PC-3 (cell line): ENCODE measurements at regions not wholly inside any gene's neighbourhood (a gene's known extent, or its start where the extent isn't known, plus 50 kb on each side); places are given as distances from the start of the nearest gene placed in this dataset.

Source experiments
- ATAC-seq: fragments of 200-7000 bp; cut with Tn5 transposase; 2 replicates; pipeline ENCODE4 v1.9.1; 2020; ENCODE audit warnings: mild to moderate bottlenecking, moderate library complexity
- BruUV-seq: library from RNA; stranded (reverse); fragments of 400-500 nt; replicated peaks from 2 replicates; lab custom pipeline; 2021; lab: Mats Ljungman, UMichigan
- CTCF ChIA-PET: fragments of 300-600 bp; sonication (Branson Sonifier 250); formaldehyde crosslinking; loops from one replicate; lab custom pipeline; 2022; ENCODE audit warnings: antibody characterized with exemption; lab: Charles Lee
- POLR2A ChIA-PET: fragments of 300-600 bp; sonication (Branson Sonifier 250); formaldehyde crosslinking; loops from one replicate; lab custom pipeline; 2022; ENCODE audit warnings: antibody characterized with exemption; ENCODE audit not compliant: unreplicated experiment; lab: Charles Lee
- DNase-seq: peaks from one replicate; pipeline ENCODE4 v3.0.0-alpha.2; 2015
- H2AFZ ChIP-seq: fragments of 300-600 bp; sonication (generic); 2 replicates; pipeline ENCODE4 v1.6.0; 2016; ENCODE audit warnings: antibody characterized with exemption, low read length
- H3F3A ChIP-seq: fragments of 300-600 bp; sonication (generic); one replicate; pipeline ENCODE4 v1.6.0; 2017; ENCODE audit warnings: antibody characterized with exemption, low read length, control low read depth, mild to moderate bottlenecking; ENCODE audit not compliant: unreplicated experiment
- H3K27ac ChIP-seq: fragments of 300-600 bp; sonication (generic); 2 replicates; pipeline ENCODE4 v1.5.1; 2016; ENCODE audit warnings: mild to moderate bottlenecking, low read length
- H3K27me3 ChIP-seq: fragments of 300-600 bp; sonication (generic); 2 replicates; pipeline ENCODE4 v1.6.1; 2016; ENCODE audit warnings: low read length, mixed read lengths
- H3K36me3 ChIP-seq: fragments of 300-600 bp; sonication (generic); 2 replicates; pipeline ENCODE4 v1.6.1; 2016; ENCODE audit warnings: low read depth, mixed run types, low read length, mixed read lengths
- H3K4me1 ChIP-seq: fragments of 300-600 bp; sonication (generic); 2 replicates; pipeline ENCODE4 v1.5.1; 2016; ENCODE audit warnings: low read length; ENCODE audit not compliant: insufficient read depth
- H3K4me2 ChIP-seq: fragments of 300-600 bp; sonication (generic); 2 replicates; pipeline ENCODE4 v1.6.0; 2016; ENCODE audit warnings: low read length
- H3K4me3 ChIP-seq: fragments of 300-600 bp; sonication (generic); 2 replicates; pipeline ENCODE4 v1.5.1; 2016; ENCODE audit warnings: mild to moderate bottlenecking, low read length, mixed read lengths
- H3K79me2 ChIP-seq: fragments of 300-600 bp; sonication (generic); 2 replicates; pipeline ENCODE4 v1.6.1; 2017; ENCODE audit warnings: low read length, mixed read lengths
- H3K9ac ChIP-seq: fragments of 300-600 bp; sonication (generic); 2 replicates; pipeline ENCODE4 v1.6.0; 2016; ENCODE audit warnings: mild to moderate bottlenecking, low read length
- H3K9me2 ChIP-seq: fragments of 300-600 bp; sonication (generic); replicated peaks from 2 replicates; pipeline ENCODE4 v1.6.1; 2016; ENCODE audit warnings: mixed run types, low read length, mixed read lengths
- H3K9me3 ChIP-seq: fragments of 300-600 bp; sonication (generic); 2 replicates; pipeline ENCODE4 v1.6.1; 2016; ENCODE audit warnings: low read length, mixed read lengths
- H4K20me1 ChIP-seq: fragments of 300-600 bp; sonication (generic); 2 replicates; pipeline ENCODE4 v1.6.1; 2016; ENCODE audit warnings: low read length, mixed read lengths
- EZH2 ChIP-seq: fragments of 300-600 bp; sonication (generic); IDR thresholded peaks from one replicate; pipeline ENCODE4 v1.6.1; 2017; ENCODE audit warnings: antibody characterized with exemption, mild to moderate bottlenecking, low read length; ENCODE audit not compliant: unreplicated experiment
- EZH2phosphoT487 ChIP-seq: fragments of 300-600 bp; sonication (generic); IDR thresholded peaks from 2 replicates; pipeline ENCODE4 v1.6.1; 2018; ENCODE audit warnings: mild to moderate bottlenecking, antibody characterized with exemption, low read length, borderline replicate concordance
- intact Hi-C: fragments of 100-400 bp; cut with micrococcal nuclease; formaldehyde crosslinking; loops from 2 replicates; pipeline ENCODE4 v1.9.0; 2023
- TF ChIP-seq, protein P1 (sequence below): fragments of 300-600 bp; sonication (generic); conservative IDR thresholded peaks from 2 replicates; pipeline ENCODE4 v1.5.1; 2017; ENCODE audit warnings: antibody characterized with exemption, low read depth, mild to moderate bottlenecking, low read length

DNA sequence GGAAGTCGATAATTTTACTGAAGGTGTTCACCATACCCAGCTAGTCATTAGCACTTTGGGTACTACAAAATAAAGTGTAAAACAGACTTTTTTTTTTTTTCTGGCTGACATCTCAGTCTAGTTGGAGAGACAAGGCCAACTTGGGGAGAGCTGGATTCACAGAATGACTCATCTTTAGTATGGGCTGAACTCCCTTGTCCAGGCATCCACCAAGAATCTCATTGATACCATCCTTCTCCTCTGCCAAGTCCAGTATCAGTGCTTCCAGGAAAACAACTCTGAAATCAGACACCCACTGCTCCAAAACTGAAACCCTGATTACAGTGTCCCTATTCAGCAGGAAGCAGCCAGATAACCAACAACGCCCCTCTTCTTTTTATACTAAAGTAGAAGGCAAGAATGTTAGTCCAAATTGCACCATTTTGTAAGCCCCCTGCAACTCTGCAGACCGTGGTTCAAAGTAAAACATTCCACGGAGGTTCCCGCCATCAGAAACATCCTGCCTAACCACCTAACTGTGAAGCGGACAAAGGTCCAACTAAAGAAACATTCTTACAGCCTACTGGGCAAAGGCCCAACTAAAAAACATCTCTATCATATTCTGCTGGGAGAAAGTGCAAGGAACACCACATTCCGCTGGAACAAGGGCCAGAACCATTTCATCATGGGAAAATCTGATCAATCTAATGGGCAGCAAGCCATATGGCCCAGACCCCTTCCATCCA lies 728.2 kb downstream of the BRINP1 start:
- H4K20me1 ChIP-seq = no peaks in the 10 kb centered on the region
- ATAC-seq (no peak), DNase-seq (no peak)
- POLR2A ChIA-PET = no interaction called here
- H3K27ac ChIP-seq = no peak overlapping the region
- TF ChIP-seq, protein P1, sequence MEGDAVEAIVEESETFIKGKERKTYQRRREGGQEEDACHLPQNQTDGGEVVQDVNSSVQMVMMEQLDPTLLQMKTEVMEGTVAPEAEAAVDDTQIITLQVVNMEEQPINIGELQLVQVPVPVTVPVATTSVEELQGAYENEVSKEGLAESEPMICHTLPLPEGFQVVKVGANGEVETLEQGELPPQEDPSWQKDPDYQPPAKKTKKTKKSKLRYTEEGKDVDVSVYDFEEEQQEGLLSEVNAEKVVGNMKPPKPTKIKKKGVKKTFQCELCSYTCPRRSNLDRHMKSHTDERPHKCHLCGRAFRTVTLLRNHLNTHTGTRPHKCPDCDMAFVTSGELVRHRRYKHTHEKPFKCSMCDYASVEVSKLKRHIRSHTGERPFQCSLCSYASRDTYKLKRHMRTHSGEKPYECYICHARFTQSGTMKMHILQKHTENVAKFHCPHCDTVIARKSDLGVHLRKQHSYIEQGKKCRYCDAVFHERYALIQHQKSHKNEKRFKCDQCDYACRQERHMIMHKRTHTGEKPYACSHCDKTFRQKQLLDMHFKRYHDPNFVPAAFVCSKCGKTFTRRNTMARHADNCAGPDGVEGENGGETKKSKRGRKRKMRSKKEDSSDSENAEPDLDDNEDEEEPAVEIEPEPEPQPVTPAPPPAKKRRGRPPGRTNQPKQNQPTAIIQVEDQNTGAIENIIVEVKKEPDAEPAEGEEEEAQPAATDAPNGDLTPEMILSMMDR = no peak
- H3K9me2 ChIP-seq = no peaks in the 10 kb centered on the region
- intact Hi-C loops = no loop called here
- H2AFZ ChIP-seq = no peak overlapping the region
- no peaks in the 10 kb centered on the region for H3K79me2 ChIP-seq
- H3F3A ChIP-seq = no peaks in the 10 kb centered on the region
- no peaks in the 10 kb centered on the region for H3K36me3 ChIP-seq
- no peak overlapping the region for H3K4me2 ChIP-seq
- H3K9me3 ChIP-seq = no peaks in the 10 kb centered on the region
- no peak overlapping the region for H3K9ac ChIP-seq
- no TSS peak for BruUV-seq
- H3K4me1 ChIP-seq = no peaks in the 10 kb centered on the region
- CTCF ChIA-PET = no interaction called here
- no peaks in the 10 kb centered on the region for H3K27me3 ChIP-seq
- H3K4me3 ChIP-seq = no peak overlapping the region

DNA sequence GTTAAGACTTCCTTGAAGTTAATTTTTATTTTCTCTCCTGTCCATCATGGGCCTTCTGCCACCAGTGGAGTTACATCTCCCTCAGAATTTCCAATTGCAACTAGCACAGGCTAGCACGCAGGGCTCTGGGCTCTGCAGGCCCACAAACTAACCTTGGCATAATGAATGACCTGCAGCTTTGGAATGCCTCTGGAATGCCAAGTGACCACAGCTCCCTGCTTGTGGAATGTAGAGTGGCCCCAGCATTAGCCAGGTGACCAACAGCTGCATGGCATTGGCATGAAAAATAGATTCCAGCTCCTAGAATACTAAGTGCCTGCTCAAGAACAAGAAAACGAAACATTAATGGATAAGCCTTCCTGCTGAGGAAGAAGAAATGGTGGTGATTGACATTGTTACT lies 726.1 kb downstream of the BRINP1 start:
- CTCF ChIA-PET = no interaction called here

DNA sequence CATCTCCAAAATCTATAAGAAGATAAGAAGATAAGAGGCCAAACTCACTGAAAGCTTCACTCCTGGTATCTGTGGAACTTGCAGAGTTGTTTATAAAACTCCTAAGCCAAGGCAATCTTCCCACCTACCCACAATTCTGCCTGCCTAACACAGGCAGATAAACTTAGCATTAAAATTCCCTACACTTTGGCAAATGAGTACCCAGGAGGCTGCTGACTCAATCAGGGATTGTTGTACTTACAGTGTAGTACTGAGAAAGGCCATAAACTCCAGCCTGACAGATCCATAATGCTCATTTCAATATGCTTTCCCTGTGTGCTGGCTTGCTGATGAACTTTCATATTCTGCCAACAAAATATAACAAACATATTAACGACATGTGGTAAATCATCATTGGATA lies 725.2 kb downstream of the BRINP1 start:
- ChIA-PET POLR2A (no interaction called here), CTCF (no interaction called here)
- Histone ChIP-seq H3K9me2 (no peaks in the 10 kb centered on the region), H3K9ac (no peak overlapping the region), H3F3A (no peaks in the 10 kb centered on the region), H3K4me1 (no peaks in the 10 kb centered on the region), H3K27ac (no peak overlapping the region), H3K9me3 (no peaks in the 10 kb centered on the region), H4K20me1 (no peaks in the 10 kb centered on the region), H3K27me3 (no peaks in the 10 kb centered on the region), H3K79me2 (no peaks in the 10 kb centered on the region), H3K36me3 (no peaks in the 10 kb centered on the region), H3K4me2 (no peak overlapping the region), H3K4me3 (no peak overlapping the region), H2AFZ (no peak overlapping the region)
- ATAC-seq = no peak
- DNase-seq = no peak
- TF ChIP-seq, protein P1 = no peak
- no peak for TF ChIP-seq EZH2
- TF ChIP-seq EZH2phosphoT487 = no peak
- no TSS peak for BruUV-seq
- intact Hi-C loops = no loop called here

More for the DNA sequence above, 726.1 kb downstream of the BRINP1 start:
- POLR2A ChIA-PET = no interaction called here
- H3K36me3 ChIP-seq = no peaks in the 10 kb centered on the region
- no peaks in the 10 kb centered on the region for H3F3A ChIP-seq
- H3K4me3 ChIP-seq = no peak overlapping the region
- H3K9ac ChIP-seq = no peak overlapping the region
- ATAC-seq = no peak
- H3K27me3 ChIP-seq = no peaks in the 10 kb centered on the region
- H3K79me2 ChIP-seq = no peaks in the 10 kb centered on the region
- no peak overlapping the region for H2AFZ ChIP-seq
- intact Hi-C loops = no loop called here
- no peaks in the 10 kb centered on the region for H3K9me3 ChIP-seq
- H3K9me2 ChIP-seq = no peaks in the 10 kb centered on the region
- H4K20me1 ChIP-seq = no peaks in the 10 kb centered on the region
- no TSS peak for BruUV-seq
- H3K27ac ChIP-seq = no peak overlapping the region
- no peaks in the 10 kb centered on the region for H3K4me1 ChIP-seq
- H3K4me2 ChIP-seq = no peak overlapping the region
- no peak for TF ChIP-seq EZH2phosphoT487
- DNase-seq = peak; percentile 1
